Suprapubic skin (tissue), 4 donors: ENCODE measurements at regions not wholly inside any gene's neighbourhood (a gene's known extent, or its start where the extent isn't known, plus 50 kb on each side); places are given as distances from the start of the nearest gene placed in this dataset.

Experiments used
- CTCF ChIP-seq, 2 donors: fragments of 200-600 bp in 1 of 2; fragments of 450-650 bp in 1 of 2; sonication (generic) in 1 of 2; IDR thresholded peaks; one replicate each; pipeline ENCODE4 v1.5.1; 2016 to 2019; ENCODE audit warnings: antibody characterized with exemption in 2 of 2, mild to moderate bottlenecking in 1 of 2, moderate library complexity in 1 of 2
- POLR2A ChIP-seq, 2 donors: fragments of 450-650 bp; IDR thresholded peaks; one replicate each; pipeline ENCODE4 v1.6.1; 2017; ENCODE audit warnings: antibody characterized with exemption in 2 of 2, mild to moderate bottlenecking in 2 of 2, moderate library complexity in 2 of 2
- POLR2AphosphoS5 ChIP-seq, 3 donors: sonication (generic); formaldehyde crosslinking; IDR thresholded peaks; one replicate each; pipeline ENCODE4 v1.6.1; 2017; ENCODE audit warnings: antibody characterized with exemption in 3 of 3

- TF ChIP-seq POLR2A (IDR thresholded peaks at IDR 0.05) (no peak), CTCF (IDR thresholded peaks at IDR 0.05) (no peak), POLR2AphosphoS5 (IDR thresholded peaks at IDR 0.05) (no peak)
Observed at GRCh38 chr16:6076631-6077030, 979.0 kb upstream of the EEF2KMT start.
